ENCODE measurements at regions not wholly inside any gene's neighbourhood (a gene's known extent, or its start where the extent isn't known, plus 50 kb on each side); places are given as distances from the start of the nearest gene placed in this dataset.

DNA sequence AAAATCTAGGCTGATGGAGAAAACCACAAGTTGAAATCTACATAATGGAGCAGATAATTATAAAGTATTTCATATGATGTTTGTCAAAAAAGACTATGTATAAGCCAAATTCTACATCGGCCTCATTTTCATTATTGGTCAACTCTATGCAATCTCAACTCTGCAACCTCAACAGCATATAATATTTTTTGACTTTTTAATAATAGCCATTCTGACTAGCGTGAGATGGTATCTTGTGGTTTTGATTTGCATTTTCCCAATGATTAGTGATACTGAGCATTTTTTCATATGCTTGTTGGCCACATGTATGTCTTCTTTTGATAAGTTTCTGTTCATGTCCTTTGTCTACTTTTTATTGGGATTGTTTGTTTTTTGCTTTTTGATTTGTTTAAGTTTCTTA lies 496.1 kb upstream of the SLC39A10 start:
- TF ChIP-seq, protein P1, sequence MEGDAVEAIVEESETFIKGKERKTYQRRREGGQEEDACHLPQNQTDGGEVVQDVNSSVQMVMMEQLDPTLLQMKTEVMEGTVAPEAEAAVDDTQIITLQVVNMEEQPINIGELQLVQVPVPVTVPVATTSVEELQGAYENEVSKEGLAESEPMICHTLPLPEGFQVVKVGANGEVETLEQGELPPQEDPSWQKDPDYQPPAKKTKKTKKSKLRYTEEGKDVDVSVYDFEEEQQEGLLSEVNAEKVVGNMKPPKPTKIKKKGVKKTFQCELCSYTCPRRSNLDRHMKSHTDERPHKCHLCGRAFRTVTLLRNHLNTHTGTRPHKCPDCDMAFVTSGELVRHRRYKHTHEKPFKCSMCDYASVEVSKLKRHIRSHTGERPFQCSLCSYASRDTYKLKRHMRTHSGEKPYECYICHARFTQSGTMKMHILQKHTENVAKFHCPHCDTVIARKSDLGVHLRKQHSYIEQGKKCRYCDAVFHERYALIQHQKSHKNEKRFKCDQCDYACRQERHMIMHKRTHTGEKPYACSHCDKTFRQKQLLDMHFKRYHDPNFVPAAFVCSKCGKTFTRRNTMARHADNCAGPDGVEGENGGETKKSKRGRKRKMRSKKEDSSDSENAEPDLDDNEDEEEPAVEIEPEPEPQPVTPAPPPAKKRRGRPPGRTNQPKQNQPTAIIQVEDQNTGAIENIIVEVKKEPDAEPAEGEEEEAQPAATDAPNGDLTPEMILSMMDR (IDR thresholded peaks at IDR 0.05), result no peak
- no peak for TF ChIP-seq POLR2AphosphoS5 (IDR thresholded peaks at IDR 0.05)

All from breast epithelium (tissue), 3 donors.